WTC11 (cell line): ENCODE measurements at regions not wholly inside any gene's neighbourhood (a gene's known extent, or its start where the extent isn't known, plus 50 kb on each side); places are given as distances from the start of the nearest gene placed in this dataset.

Experiments used
- ATAC-seq: fragments of 200-7000 bp; cut with Tn5 transposase; 2 replicates; pipeline ENCODE4 v1.10.0; 2021; ENCODE audit warnings: mild to moderate bottlenecking, moderate library complexity
- CTCF ChIA-PET: fragments of 300-600 bp; sonication (Branson Sonifier 250); formaldehyde crosslinking; loops from one replicate; lab custom pipeline; 2021; ENCODE audit warnings: antibody characterized with exemption; lab: Charles Lee
- POLR2A ChIA-PET: fragments of 350-600 bp; sonication (Branson Sonifier 250); formaldehyde crosslinking; loops from one replicate; lab custom pipeline; 2021; ENCODE audit warnings: antibody characterized with exemption; lab: Charles Lee
- DNase-seq: peaks from one replicate; pipeline ENCODE4 v3.0.0; 2021; ENCODE audit warnings: low spot score
- H3K27ac Mint-ChIP-seq: 2 replicates; pipeline ENCODE4 v1.8.0; 2021; ENCODE audit warnings: mixed read lengths
- H3K27me3 Mint-ChIP-seq: 2 replicates; pipeline ENCODE4 v1.8.0; 2021; ENCODE audit warnings: low read depth, mild to moderate bottlenecking, moderate library complexity, mixed read lengths
- H3K36me3 Mint-ChIP-seq: 2 replicates; pipeline ENCODE4 v1.8.0; 2021; ENCODE audit warnings: mixed read lengths
- H3K4me1 Mint-ChIP-seq: 2 replicates; pipeline ENCODE4 v1.8.0; 2022; ENCODE audit warnings: mixed read lengths
- H3K4me3 Mint-ChIP-seq: 2 replicates; pipeline ENCODE4 v1.8.0; 2021; ENCODE audit warnings: mild to moderate bottlenecking, moderate library complexity, mixed read lengths
- H3K9me3 Mint-ChIP-seq: 2 replicates; pipeline ENCODE4 v1.8.0; 2021; ENCODE audit warnings: mixed read lengths
- AR ChIP-seq: fragments of 250-450 bp; sonication (Bioruptor Pico); IDR thresholded peaks from 2 replicates; pipeline ENCODE4 v1.9.0; 2021; ENCODE audit warnings: mild to moderate bottlenecking
- ATF1 ChIP-seq: sonication (generic); formaldehyde crosslinking; IDR thresholded peaks from 2 replicates; pipeline ENCODE4 v1.8.1; 2023; ENCODE audit warnings: mild to moderate bottlenecking, moderate library complexity, missing genetic modification reagents
- CBFB ChIP-seq: sonication (generic); formaldehyde crosslinking; IDR thresholded peaks from 2 replicates; pipeline ENCODE4 v1.8.1; 2022; ENCODE audit warnings: mild to moderate bottlenecking, low read depth, missing genetic modification reagents
- CREM ChIP-seq: sonication (generic); formaldehyde crosslinking; IDR thresholded peaks from 2 replicates; pipeline ENCODE4 v1.8.1; 2022; ENCODE audit warnings: mild to moderate bottlenecking, missing genetic modification reagents, moderate library complexity
- FOXJ3 ChIP-seq: sonication (generic); formaldehyde crosslinking; IDR thresholded peaks from 2 replicates; pipeline ENCODE4 v1.9.0; 2021; ENCODE audit warnings: missing genetic modification reagents, mild to moderate bottlenecking, borderline replicate concordance
- FOXP1 ChIP-seq: sonication (generic); formaldehyde crosslinking; IDR thresholded peaks from 2 replicates; pipeline ENCODE4 v1.8.0; 2022; ENCODE audit warnings: missing genetic modification reagents, mild to moderate bottlenecking, moderate library complexity, borderline replicate concordance
- GRHL2 ChIP-seq: fragments of 250-450 bp; sonication (Bioruptor Pico); IDR thresholded peaks from 2 replicates; pipeline ENCODE4 v1.8.0; 2022; ENCODE audit warnings: mild to moderate bottlenecking, moderate library complexity; ENCODE audit not compliant: insufficient replicate concordance, severe bottlenecking
- KAT7 ChIP-seq: sonication (generic); formaldehyde crosslinking; IDR thresholded peaks from 2 replicates; pipeline ENCODE4 v1.8.1; 2023; ENCODE audit warnings: missing genetic modification reagents, mild to moderate bottlenecking, borderline replicate concordance
- TEAD1 ChIP-seq: sonication (generic); formaldehyde crosslinking; IDR thresholded peaks from 2 replicates; pipeline ENCODE4 v1.8.0; 2022; ENCODE audit warnings: mild to moderate bottlenecking, missing genetic modification reagents
- ZBTB43 ChIP-seq: sonication (generic); formaldehyde crosslinking; IDR thresholded peaks from 2 replicates; pipeline ENCODE4 v1.8.1; 2023; ENCODE audit warnings: mild to moderate bottlenecking, missing genetic modification reagents
- ZNF232 ChIP-seq: sonication (generic); formaldehyde crosslinking; IDR thresholded peaks from 2 replicates; pipeline ENCODE4 v1.8.0; 2022; ENCODE audit warnings: mild to moderate bottlenecking, missing genetic modification reagents
- ZNF416 ChIP-seq: fragments of 250-450 bp; sonication (Bioruptor Pico); IDR thresholded peaks from 2 replicates; pipeline ENCODE4 v1.9.0; 2021; ENCODE audit warnings: mild to moderate bottlenecking, inconsistent platforms
- ZNF532 ChIP-seq: fragments of 250-450 bp; sonication (Bioruptor Pico); IDR thresholded peaks from 2 replicates; pipeline ENCODE4 v1.9.0; 2021; ENCODE audit warnings: mild to moderate bottlenecking, borderline replicate concordance
- TF ChIP-seq, protein P1 (sequence below): sonication (generic); formaldehyde crosslinking; conservative IDR thresholded peaks from 2 replicates; pipeline ENCODE4 v1.8.1; 2023; ENCODE audit warnings: mild to moderate bottlenecking, low read depth, missing genetic modification reagents, moderate library complexity
- TF ChIP-seq, protein P2 (sequence below): sonication (generic); formaldehyde crosslinking; IDR thresholded peaks from 2 replicates; pipeline ENCODE4 v1.8.1; 2022; ENCODE audit warnings: missing genetic modification reagents, borderline replicate concordance
- TF ChIP-seq, protein P3 (sequence below): fragments of 250-450 bp; sonication (Bioruptor Pico); IDR thresholded peaks from 2 replicates; pipeline ENCODE4 v2.1.2; 2022; ENCODE audit warnings: mild to moderate bottlenecking, moderate library complexity
- TF ChIP-seq, protein P4 (sequence below): sonication (generic); formaldehyde crosslinking; IDR thresholded peaks from 2 replicates; pipeline ENCODE4 v1.8.1; 2023; ENCODE audit warnings: mild to moderate bottlenecking, moderate library complexity, missing genetic modification reagents
- TF ChIP-seq, protein P5 (sequence below): sonication (generic); formaldehyde crosslinking; IDR thresholded peaks from 2 replicates; pipeline ENCODE4 v1.8.1; 2023; ENCODE audit warnings: mild to moderate bottlenecking, missing genetic modification reagents, moderate library complexity

DNA sequence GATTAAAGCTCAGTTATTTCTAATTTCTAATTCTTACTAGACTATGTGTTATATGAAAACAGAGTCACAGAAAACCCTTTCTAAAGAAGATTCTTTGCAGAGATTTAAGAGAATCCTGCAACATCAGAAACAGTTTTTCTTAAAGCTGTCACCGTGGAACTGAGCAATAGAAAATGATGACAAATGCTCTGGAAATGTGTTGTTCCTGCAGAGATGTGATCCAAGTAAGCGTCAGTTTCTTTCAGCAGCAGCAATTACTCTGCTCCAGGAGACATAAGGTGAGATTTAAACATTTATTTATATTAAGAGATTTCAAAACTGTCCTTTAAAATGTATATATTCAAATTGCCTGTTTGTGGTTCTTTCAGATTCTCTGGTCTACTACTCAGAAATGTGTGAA is 350.5 kb upstream of the NETO1 start:
- Mint-ChIP-seq H3K36me3 (peaks cover 22% of the 10 kb centered on the region), H3K9me3 (peaks cover 48% of the 10 kb centered on the region), H3K4me3 (no peak overlapping the region), H3K27me3 (peaks cover 2% of the 10 kb centered on the region; the same call in 1 of the 2 replicates), H3K27ac (no peak overlapping the region), H3K4me1 (no peaks in the 10 kb centered on the region)
- ChIA-PET POLR2A (no interaction called here), CTCF (no interaction called here)
- TF ChIP-seq, protein P1, sequence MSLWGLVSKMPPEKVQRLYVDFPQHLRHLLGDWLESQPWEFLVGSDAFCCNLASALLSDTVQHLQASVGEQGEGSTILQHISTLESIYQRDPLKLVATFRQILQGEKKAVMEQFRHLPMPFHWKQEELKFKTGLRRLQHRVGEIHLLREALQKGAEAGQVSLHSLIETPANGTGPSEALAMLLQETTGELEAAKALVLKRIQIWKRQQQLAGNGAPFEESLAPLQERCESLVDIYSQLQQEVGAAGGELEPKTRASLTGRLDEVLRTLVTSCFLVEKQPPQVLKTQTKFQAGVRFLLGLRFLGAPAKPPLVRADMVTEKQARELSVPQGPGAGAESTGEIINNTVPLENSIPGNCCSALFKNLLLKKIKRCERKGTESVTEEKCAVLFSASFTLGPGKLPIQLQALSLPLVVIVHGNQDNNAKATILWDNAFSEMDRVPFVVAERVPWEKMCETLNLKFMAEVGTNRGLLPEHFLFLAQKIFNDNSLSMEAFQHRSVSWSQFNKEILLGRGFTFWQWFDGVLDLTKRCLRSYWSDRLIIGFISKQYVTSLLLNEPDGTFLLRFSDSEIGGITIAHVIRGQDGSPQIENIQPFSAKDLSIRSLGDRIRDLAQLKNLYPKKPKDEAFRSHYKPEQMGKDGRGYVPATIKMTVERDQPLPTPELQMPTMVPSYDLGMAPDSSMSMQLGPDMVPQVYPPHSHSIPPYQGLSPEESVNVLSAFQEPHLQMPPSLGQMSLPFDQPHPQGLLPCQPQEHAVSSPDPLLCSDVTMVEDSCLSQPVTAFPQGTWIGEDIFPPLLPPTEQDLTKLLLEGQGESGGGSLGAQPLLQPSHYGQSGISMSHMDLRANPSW (CRISPR knock-in tag): no peak
- TF ChIP-seq CREM (CRISPR knock-in tag) (no peak), CBFB (no peak), FOXP1 (CRISPR knock-in tag) (no peak), KAT7 (CRISPR knock-in tag) (no peak), ZNF532 (no peak)
- TF ChIP-seq, protein P2, sequence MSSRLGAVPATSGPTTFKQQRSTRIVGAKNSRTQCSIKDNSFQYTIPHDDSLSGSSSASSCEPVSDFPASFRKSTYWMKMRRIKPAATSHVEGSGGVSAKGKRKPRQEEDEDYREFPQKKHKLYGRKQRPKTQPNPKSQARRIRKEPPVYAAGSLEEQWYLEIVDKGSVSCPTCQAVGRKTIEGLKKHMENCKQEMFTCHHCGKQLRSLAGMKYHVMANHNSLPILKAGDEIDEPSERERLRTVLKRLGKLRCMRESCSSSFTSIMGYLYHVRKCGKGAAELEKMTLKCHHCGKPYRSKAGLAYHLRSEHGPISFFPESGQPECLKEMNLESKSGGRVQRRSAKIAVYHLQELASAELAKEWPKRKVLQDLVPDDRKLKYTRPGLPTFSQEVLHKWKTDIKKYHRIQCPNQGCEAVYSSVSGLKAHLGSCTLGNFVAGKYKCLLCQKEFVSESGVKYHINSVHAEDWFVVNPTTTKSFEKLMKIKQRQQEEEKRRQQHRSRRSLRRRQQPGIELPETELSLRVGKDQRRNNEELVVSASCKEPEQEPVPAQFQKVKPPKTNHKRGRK (CRISPR knock-in tag): no peak
- DNase-seq: no peak
- ATAC-seq: no peak

GRCh38 chr18:73214970-73215369 is 347.2 kb upstream of the NETO1 start:
- Mint-ChIP-seq H3K4me1 (no peaks in the 10 kb centered on the region), H3K36me3 (peaks cover 5% of the 10 kb centered on the region), H3K27ac (no peak overlapping the region), H3K27me3 (no peaks in the 10 kb centered on the region), H3K9me3 (peaks cover 17% of the 10 kb centered on the region), H3K4me3 (no peak overlapping the region)
- ChIA-PET CTCF (no interaction called here), POLR2A (no interaction called here)
- DNase-seq (no peak), ATAC-seq (no peak)
- TF ChIP-seq, protein P3, sequence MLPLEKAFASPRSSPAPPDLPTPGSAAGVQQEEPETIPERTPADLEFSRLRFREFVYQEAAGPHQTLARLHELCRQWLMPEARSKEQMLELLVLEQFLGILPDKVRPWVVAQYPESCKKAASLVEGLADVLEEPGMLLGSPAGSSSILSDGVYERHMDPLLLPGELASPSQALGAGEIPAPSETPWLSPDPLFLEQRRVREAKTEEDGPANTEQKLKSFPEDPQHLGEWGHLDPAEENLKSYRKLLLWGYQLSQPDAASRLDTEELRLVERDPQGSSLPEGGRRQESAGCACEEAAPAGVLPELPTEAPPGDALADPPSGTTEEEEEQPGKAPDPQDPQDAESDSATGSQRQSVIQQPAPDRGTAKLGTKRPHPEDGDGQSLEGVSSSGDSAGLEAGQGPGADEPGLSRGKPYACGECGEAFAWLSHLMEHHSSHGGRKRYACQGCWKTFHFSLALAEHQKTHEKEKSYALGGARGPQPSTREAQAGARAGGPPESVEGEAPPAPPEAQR (CRISPR knock-in tag): no peak
- TF ChIP-seq ZNF416 (CRISPR knock-in tag) (no peak), ZBTB43 (CRISPR knock-in tag) (no peak), CREM (CRISPR knock-in tag) (no peak), TEAD1 (CRISPR knock-in tag) (no peak), AR (no peak), ZNF232 (CRISPR knock-in tag) (no peak), GRHL2 (no peak), ATF1 (no peak), FOXJ3 (CRISPR knock-in tag) (no peak)
- TF ChIP-seq, protein P4, sequence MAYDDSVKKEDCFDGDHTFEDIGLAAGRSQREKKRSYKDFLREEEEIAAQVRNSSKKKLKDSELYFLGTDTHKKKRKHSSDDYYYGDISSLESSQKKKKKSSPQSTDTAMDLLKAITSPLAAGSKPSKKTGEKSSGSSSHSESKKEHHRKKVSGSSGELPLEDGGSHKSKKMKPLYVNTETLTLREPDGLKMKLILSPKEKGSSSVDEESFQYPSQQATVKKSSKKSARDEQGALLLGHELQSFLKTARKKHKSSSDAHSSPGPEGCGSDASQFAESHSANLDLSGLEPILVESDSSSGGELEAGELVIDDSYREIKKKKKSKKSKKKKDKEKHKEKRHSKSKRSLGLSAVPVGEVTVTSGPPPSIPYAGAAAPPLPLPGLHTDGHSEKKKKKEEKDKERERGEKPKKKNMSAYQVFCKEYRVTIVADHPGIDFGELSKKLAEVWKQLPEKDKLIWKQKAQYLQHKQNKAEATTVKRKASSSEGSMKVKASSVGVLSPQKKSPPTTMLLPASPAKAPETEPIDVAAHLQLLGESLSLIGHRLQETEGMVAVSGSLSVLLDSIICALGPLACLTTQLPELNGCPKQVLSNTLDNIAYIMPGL (CRISPR knock-in tag): no peak
- TF ChIP-seq, protein P5, sequence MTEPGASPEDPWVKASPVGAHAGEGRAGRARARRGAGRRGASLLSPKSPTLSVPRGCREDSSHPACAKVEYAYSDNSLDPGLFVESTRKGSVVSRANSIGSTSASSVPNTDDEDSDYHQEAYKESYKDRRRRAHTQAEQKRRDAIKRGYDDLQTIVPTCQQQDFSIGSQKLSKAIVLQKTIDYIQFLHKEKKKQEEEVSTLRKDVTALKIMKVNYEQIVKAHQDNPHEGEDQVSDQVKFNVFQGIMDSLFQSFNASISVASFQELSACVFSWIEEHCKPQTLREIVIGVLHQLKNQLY: no peak
